Neural cell (in vitro differentiated cells): ENCODE measurements at regions not wholly inside any gene's neighbourhood (a gene's known extent, or its start where the extent isn't known, plus 50 kb on each side); places are given as distances from the start of the nearest gene placed in this dataset.

Experiments used
- H2AFZ ChIP-seq: fragments of 200-600, 300-800 bp; sonication (generic), shearing (Covaris generic); 2 replicates; pipeline ENCODE4 v1.6.0; 2014; ENCODE audit warnings: low read depth, mild to moderate bottlenecking, antibody characterized with exemption, low read length, moderate library complexity
- H3F3A ChIP-seq: fragments of 200-600 bp; shearing (Covaris generic); 2 replicates; pipeline ENCODE4 v1.6.1; 2016; ENCODE audit warnings: mild to moderate bottlenecking, moderate library complexity, mixed read lengths, antibody characterized with exemption, low read length; ENCODE audit not compliant: insufficient read depth, poor library complexity, severe bottlenecking
- H3K27ac ChIP-seq: fragments of 200-600, 300-800 bp; sonication (generic), shearing (Covaris generic); 2 replicates; pipeline ENCODE4 v1.5.1; 2014; ENCODE audit warnings: mild to moderate bottlenecking, low read length, moderate library complexity
- H3K27me3 ChIP-seq: fragments of 300-800, 200-600 bp; sonication (generic), shearing (Covaris generic); 2 replicates; pipeline ENCODE4 v1.6.0; 2014; ENCODE audit warnings: mild to moderate bottlenecking, low read depth, low read length, moderate library complexity; ENCODE audit not compliant: insufficient read depth
- H3K36me3 ChIP-seq: fragments of 300-800, 200-600 bp; sonication (generic), shearing (Covaris generic); 2 replicates; pipeline ENCODE4 v1.5.1; 2014; ENCODE audit warnings: mild to moderate bottlenecking, antibody characterized with exemption, low read length, moderate library complexity; ENCODE audit not compliant: insufficient read depth
- H3K4me2 ChIP-seq: fragments of 300-800, 200-600 bp; sonication (generic), shearing (Covaris generic); 2 replicates; pipeline ENCODE4 v1.6.0; 2014; ENCODE audit warnings: mild to moderate bottlenecking, low read length
- H3K4me3 ChIP-seq: fragments of 300-800, 200-600 bp; sonication (generic), shearing (Covaris generic); 2 replicates; pipeline ENCODE4 v1.5.1; 2014; ENCODE audit warnings: mild to moderate bottlenecking, low read length, moderate library complexity
- H3K79me2 ChIP-seq: fragments of 200-600 bp; shearing (Covaris generic); replicated peaks from 2 replicates; pipeline ENCODE4 v1.6.0; 2014; ENCODE audit warnings: mild to moderate bottlenecking, low read length, moderate library complexity; ENCODE audit not compliant: insufficient read depth
- H3K9ac ChIP-seq: fragments of 300-800, 200-600 bp; sonication (generic), shearing (Covaris generic); 2 replicates; pipeline ENCODE4 v1.6.1; 2016; ENCODE audit warnings: mild to moderate bottlenecking, low read length, mixed read lengths
- H3K9me2 ChIP-seq: fragments of 200-600 bp; shearing (Covaris generic); 2 replicates; pipeline ENCODE4 v1.6.1; 2016; ENCODE audit warnings: mild to moderate bottlenecking, low read length, mixed read lengths; ENCODE audit not compliant: insufficient read depth
- H3K9me3 ChIP-seq: fragments of 200-600, 300-800 bp; sonication (generic), shearing (Covaris generic); 2 replicates; pipeline ENCODE4 v1.6.1; 2016; ENCODE audit warnings: mild to moderate bottlenecking, mixed run types, low read length, moderate library complexity, mixed read lengths
- H4K20me1 ChIP-seq: fragments of 200-600 bp; shearing (Covaris generic); 2 replicates; pipeline ENCODE4 v1.6.1; 2016; ENCODE audit warnings: mild to moderate bottlenecking, mixed run types; ENCODE audit not compliant: insufficient read depth
- EP300 ChIP-seq: fragments of 450-650 bp; conservative IDR thresholded peaks from 2 replicates; pipeline ENCODE4 v1.6.1; 2014; ENCODE audit warnings: antibody characterized with exemption, mild to moderate bottlenecking, moderate library complexity; ENCODE audit not compliant: poor library complexity, severe bottlenecking
- EZH2 ChIP-seq: fragments of 200-600, 300-800 bp; shearing (Covaris generic), sonication (generic); IDR thresholded peaks from 2 replicates; pipeline ENCODE4 v1.6.1; 2014; ENCODE audit warnings: antibody characterized with exemption, low read length, borderline replicate concordance, mild to moderate bottlenecking; ENCODE audit not compliant: insufficient read depth, poor library complexity, severe bottlenecking
- MXI1 ChIP-seq: fragments of 450-650 bp; conservative IDR thresholded peaks from 2 replicates; pipeline ENCODE4 v1.6.1; 2014; ENCODE audit warnings: antibody characterized with exemption, mild to moderate bottlenecking; ENCODE audit not compliant: poor library complexity, severe bottlenecking
- POLR2AphosphoS5 ChIP-seq: IDR thresholded peaks from 2 replicates; pipeline ENCODE4 v1.6.1; 2012
- RAD21 ChIP-seq: fragments of 450-650 bp; conservative IDR thresholded peaks from 2 replicates; pipeline ENCODE4 v1.6.1; 2014; ENCODE audit warnings: antibody characterized with exemption, mild to moderate bottlenecking, moderate library complexity
- SMC3 ChIP-seq: fragments of 450-650 bp; conservative IDR thresholded peaks from 2 replicates; pipeline ENCODE4 v1.6.1; 2014; ENCODE audit warnings: antibody characterized with exemption, mild to moderate bottlenecking, moderate library complexity; ENCODE audit not compliant: poor library complexity
- TAF1 ChIP-seq: IDR thresholded peaks from 2 replicates; pipeline ENCODE4 v1.6.1; 2012; ENCODE audit warnings: low read depth
- TF ChIP-seq, protein P1 (sequence below): IDR thresholded peaks from 2 replicates; pipeline ENCODE4 v1.6.1; 2012; ENCODE audit warnings: borderline replicate concordance
- TF ChIP-seq, protein P2 (sequence below): fragments of 450-650 bp; IDR thresholded peaks from 2 replicates; pipeline ENCODE4 v1.5.1; 2014; ENCODE audit warnings: antibody characterized with exemption, mild to moderate bottlenecking, moderate library complexity; ENCODE audit not compliant: poor library complexity, severe bottlenecking

DNA sequence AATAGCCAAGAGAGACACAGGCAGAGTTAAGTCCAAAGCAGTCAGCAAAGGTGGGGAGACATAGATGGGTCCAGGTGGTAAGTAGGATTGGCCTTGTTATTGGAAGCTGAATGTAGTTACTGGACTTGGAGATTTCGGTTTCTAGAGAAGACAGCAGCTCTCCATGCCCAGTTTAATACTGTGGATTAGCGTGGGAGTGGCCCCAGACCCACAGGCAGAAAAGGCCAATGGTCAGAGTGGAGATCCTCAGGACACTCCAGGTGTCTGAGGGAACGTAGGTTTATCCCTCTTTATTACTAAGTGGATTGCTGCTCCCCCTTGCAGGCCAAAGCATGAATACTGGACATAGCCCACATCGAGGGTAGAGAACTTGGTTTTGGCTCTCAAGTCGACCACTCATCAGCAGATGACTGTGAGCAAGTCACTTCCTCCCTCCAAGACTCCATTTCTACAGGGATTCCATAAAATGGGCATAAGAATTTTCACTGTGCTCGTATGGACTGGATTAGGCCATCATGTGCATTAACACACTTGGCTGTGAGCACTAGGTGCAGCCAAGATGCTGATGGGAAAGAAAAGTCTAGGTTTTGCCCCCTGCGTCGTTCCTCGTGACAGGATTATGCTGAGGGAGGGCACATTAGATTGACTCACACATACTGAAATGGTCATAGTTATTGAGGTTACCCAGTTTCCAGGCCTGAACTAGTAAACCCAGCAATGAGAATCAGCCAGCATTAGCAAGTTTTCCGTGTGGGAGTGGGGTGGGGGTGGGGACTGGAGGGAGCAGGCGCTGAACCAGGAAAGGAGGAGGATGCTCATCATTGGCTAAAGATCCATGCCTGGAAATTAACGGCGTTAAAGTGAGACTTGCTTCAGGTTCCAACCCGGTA is 225.2 kb upstream of the TPRG1 start:
- Histone ChIP-seq H3K4me2 (no peak overlapping the region), H3K27ac (peak overlapping the region; percentile 77), H3K9me3 (no peaks in the 10 kb centered on the region), H3K27me3 (no peaks in the 10 kb centered on the region), H3F3A (no peaks in the 10 kb centered on the region), H3K9ac (peak overlapping the region; percentile 68), H4K20me1 (no peaks in the 10 kb centered on the region), H3K36me3 (no peaks in the 10 kb centered on the region), H3K79me2 (no peaks in the 10 kb centered on the region), H2AFZ (no peak overlapping the region), H3K9me2 (no peaks in the 10 kb centered on the region), H3K4me3 (peak overlapping the region; percentile 64)
- TF ChIP-seq POLR2AphosphoS5 (no peak), EP300 (no peak), MXI1 (no peak), TAF1 (no peak)
- TF ChIP-seq, protein P1, sequence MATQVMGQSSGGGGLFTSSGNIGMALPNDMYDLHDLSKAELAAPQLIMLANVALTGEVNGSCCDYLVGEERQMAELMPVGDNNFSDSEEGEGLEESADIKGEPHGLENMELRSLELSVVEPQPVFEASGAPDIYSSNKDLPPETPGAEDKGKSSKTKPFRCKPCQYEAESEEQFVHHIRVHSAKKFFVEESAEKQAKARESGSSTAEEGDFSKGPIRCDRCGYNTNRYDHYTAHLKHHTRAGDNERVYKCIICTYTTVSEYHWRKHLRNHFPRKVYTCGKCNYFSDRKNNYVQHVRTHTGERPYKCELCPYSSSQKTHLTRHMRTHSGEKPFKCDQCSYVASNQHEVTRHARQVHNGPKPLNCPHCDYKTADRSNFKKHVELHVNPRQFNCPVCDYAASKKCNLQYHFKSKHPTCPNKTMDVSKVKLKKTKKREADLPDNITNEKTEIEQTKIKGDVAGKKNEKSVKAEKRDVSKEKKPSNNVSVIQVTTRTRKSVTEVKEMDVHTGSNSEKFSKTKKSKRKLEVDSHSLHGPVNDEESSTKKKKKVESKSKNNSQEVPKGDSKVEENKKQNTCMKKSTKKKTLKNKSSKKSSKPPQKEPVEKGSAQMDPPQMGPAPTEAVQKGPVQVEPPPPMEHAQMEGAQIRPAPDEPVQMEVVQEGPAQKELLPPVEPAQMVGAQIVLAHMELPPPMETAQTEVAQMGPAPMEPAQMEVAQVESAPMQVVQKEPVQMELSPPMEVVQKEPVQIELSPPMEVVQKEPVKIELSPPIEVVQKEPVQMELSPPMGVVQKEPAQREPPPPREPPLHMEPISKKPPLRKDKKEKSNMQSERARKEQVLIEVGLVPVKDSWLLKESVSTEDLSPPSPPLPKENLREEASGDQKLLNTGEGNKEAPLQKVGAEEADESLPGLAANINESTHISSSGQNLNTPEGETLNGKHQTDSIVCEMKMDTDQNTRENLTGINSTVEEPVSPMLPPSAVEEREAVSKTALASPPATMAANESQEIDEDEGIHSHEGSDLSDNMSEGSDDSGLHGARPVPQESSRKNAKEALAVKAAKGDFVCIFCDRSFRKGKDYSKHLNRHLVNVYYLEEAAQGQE, result no peak

- no peaks in the 10 kb centered on the region for H4K20me1 ChIP-seq
- peak overlapping the region; percentile 30 for H3K4me2 ChIP-seq
- peak overlapping the region; percentile 47 for H2AFZ ChIP-seq
- H3K27me3 ChIP-seq, result no peaks in the 10 kb centered on the region
- peak overlapping the region; percentile 64 for H3K4me3 ChIP-seq
- no peaks in the 10 kb centered on the region for H3K36me3 ChIP-seq
- no peaks in the 10 kb centered on the region for H3K79me2 ChIP-seq
- no peaks in the 10 kb centered on the region for H3K9me2 ChIP-seq
- peak overlapping the region; percentile 68 for H3K9ac ChIP-seq
- TF ChIP-seq EZH2, result no peak
- no peak for TF ChIP-seq TAF1
- TF ChIP-seq SMC3, result peak; percentile 75
- peak; percentile 43 for TF ChIP-seq POLR2AphosphoS5
- TF ChIP-seq, protein P1, result peak; percentile 94
- peak; percentile 69 for TF ChIP-seq RAD21
- TF ChIP-seq, protein P2, sequence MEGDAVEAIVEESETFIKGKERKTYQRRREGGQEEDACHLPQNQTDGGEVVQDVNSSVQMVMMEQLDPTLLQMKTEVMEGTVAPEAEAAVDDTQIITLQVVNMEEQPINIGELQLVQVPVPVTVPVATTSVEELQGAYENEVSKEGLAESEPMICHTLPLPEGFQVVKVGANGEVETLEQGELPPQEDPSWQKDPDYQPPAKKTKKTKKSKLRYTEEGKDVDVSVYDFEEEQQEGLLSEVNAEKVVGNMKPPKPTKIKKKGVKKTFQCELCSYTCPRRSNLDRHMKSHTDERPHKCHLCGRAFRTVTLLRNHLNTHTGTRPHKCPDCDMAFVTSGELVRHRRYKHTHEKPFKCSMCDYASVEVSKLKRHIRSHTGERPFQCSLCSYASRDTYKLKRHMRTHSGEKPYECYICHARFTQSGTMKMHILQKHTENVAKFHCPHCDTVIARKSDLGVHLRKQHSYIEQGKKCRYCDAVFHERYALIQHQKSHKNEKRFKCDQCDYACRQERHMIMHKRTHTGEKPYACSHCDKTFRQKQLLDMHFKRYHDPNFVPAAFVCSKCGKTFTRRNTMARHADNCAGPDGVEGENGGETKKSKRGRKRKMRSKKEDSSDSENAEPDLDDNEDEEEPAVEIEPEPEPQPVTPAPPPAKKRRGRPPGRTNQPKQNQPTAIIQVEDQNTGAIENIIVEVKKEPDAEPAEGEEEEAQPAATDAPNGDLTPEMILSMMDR, result peak; percentile 76
- TF ChIP-seq MXI1, result peak; percentile 24
- peak; percentile 47 for TF ChIP-seq EP300
- H3K27ac ChIP-seq, result peak overlapping the region; percentile 77
- H3F3A ChIP-seq, result no peaks in the 10 kb centered on the region
- no peaks in the 10 kb centered on the region for H3K9me3 ChIP-seq
Measured at GRCh38 chr3:188947401-188948280, 224.1 kb upstream of the TPRG1 start.
